Gastroesophageal sphincter (tissue), 4 donors: ENCODE measurements at regions not wholly inside any gene's neighbourhood (a gene's known extent, or its start where the extent isn't known, plus 50 kb on each side); places are given as distances from the start of the nearest gene placed in this dataset.

Source experiments
- ATAC-seq: fragments of 150-250 bp; one replicate; pipeline ENCODE4 v1.9.1; 2016; ENCODE audit warnings: mild to moderate bottlenecking, moderate library complexity
- H3K27ac ChIP-seq, 4 donors: fragments of 200-600 bp; sonication (generic) in 3 of 4; 1 replicate in 3 of 4; 2 replicates in 1 of 4; pipeline ENCODE4 v1.5.1; 2016 to 2019
- H3K27me3 ChIP-seq: fragments of 200-600 bp; sonication (generic); one replicate; pipeline ENCODE4 v1.5.1; 2019
- H3K36me3 ChIP-seq, 2 donors: fragments of 200-600 bp; sonication (generic); one replicate each; pipeline ENCODE4 v1.5.1; 2019; ENCODE audit warnings: control low read depth in 1 of 2
- H3K4me1 ChIP-seq, 3 donors: fragments of 200-600 bp; sonication (generic); 1 replicate in 2 of 3; 2 replicates in 1 of 3; pipeline ENCODE4 v1.5.1; 2016 to 2019; ENCODE audit warnings: control low read depth in 2 of 3
- H3K4me3 ChIP-seq, 2 donors: fragments of 200-600 bp; sonication (generic); one replicate each; pipeline ENCODE4 v1.5.1; 2019; ENCODE audit warnings: mild to moderate bottlenecking in 1 of 2, moderate library complexity in 1 of 2
- H3K9me3 ChIP-seq, 3 donors: fragments of 200-600 bp; sonication (generic); one replicate each; pipeline ENCODE4 v1.5.1; 2017 to 2019; ENCODE audit warnings: control low read depth in 2 of 3
- CTCF ChIP-seq, 4 experiments: fragments of 200-600 bp in 2 of 4; fragments of 450-650 bp in 2 of 4; sonication (generic) in 1 of 4; IDR thresholded peaks; one replicate each; pipeline ENCODE4 v1.5.1; 2017 to 2019; ENCODE audit warnings: antibody characterized with exemption in 4 of 4, mild to moderate bottlenecking in 2 of 4, moderate library complexity in 2 of 4
- EP300 ChIP-seq: sonication (generic); formaldehyde crosslinking; IDR thresholded peaks from one replicate; pipeline ENCODE4 v1.6.1; 2017; ENCODE audit warnings: antibody characterized with exemption, mild to moderate bottlenecking
- POLR2A ChIP-seq, 2 donors: fragments of 450-650 bp; IDR thresholded peaks; one replicate each; pipeline ENCODE4 v1.6.1; 2017; ENCODE audit warnings: antibody characterized with exemption in 2 of 2, mild to moderate bottlenecking in 2 of 2, moderate library complexity in 1 of 2
- POLR2AphosphoS5 ChIP-seq: sonication (generic); formaldehyde crosslinking; IDR thresholded peaks from one replicate; pipeline ENCODE4 v1.6.1; 2017; ENCODE audit warnings: antibody characterized with exemption
- WGBS, 2 donors: methylation state at CpG; one replicate each; pipeline ENCODE4 v1.1.5; 2018; ENCODE audit warnings: low coverage in 1 of 2; 5-methylcytosine and 5-hydroxymethylcytosine counted together

GRCh38 chr18:70489571-70489970 lies 200.7 kb downstream of the SOCS6 start:
- H3K27me3 ChIP-seq, result peaks cover 18% of the 10 kb centered on the region
- H3K27ac ChIP-seq, result no peak overlapping the region
- ATAC-seq, result no peak
- TF ChIP-seq POLR2AphosphoS5, result no peak
- no peak for TF ChIP-seq POLR2A (IDR thresholded peaks at IDR 0.05)
- no peak for TF ChIP-seq EP300
- H3K4me1 ChIP-seq, result no peaks in the 10 kb centered on the region
- no peaks in the 10 kb centered on the region for H3K36me3 ChIP-seq
- 26 to 33% methylated on average over 4 of the region's 4 CpGs for WGBS, 2 donors
- H3K9me3 ChIP-seq, result no peaks in the 10 kb centered on the region
- H3K4me3 ChIP-seq, result no peak overlapping the region

- H3K4me3 ChIP-seq, result no peak overlapping the region
- TF ChIP-seq POLR2A (IDR thresholded peaks at IDR 0.05), result no peak
- TF ChIP-seq EP300, result no peak
- TF ChIP-seq CTCF (IDR thresholded peaks at IDR 0.05), result no peak
- no peak for TF ChIP-seq POLR2AphosphoS5
- ATAC-seq, result no peak
- WGBS, 2 donors, result 26 to 51% methylated on average over 3 to 5 of the region's 5 CpGs
- no peaks in the 10 kb centered on the region for H3K27me3 ChIP-seq
- H3K36me3 ChIP-seq, result no peaks in the 10 kb centered on the region
- H3K27ac ChIP-seq, result no peak overlapping the region
- H3K9me3 ChIP-seq, result no peaks in the 10 kb centered on the region
- H3K4me1 ChIP-seq, result no peaks in the 10 kb centered on the region
Measured at GRCh38 chr18:70469916-70470315, 181.1 kb downstream of the SOCS6 start.

GRCh38 chr18:70468861-70469547 lies 180.2 kb downstream of the SOCS6 start:
- TF ChIP-seq POLR2A (IDR thresholded peaks at IDR 0.05), result no peak
- TF ChIP-seq CTCF (IDR thresholded peaks at IDR 0.05), result no peak
- TF ChIP-seq POLR2AphosphoS5, result no peak
- no peak for TF ChIP-seq EP300
- Histone ChIP-seq H3K27ac (no peak overlapping the region), H3K9me3 (no peaks in the 10 kb centered on the region), H3K36me3 (no peaks in the 10 kb centered on the region), H3K4me1 (peaks cover 0 to 8% (median 4%) of the 10 kb centered on the region in 3 donors), H3K27me3 (no peaks in the 10 kb centered on the region), H3K4me3 (no peak overlapping the region)
- WGBS, 2 donors, result 69% methylated on average over 4 of the region's 5 CpGs; no CpG with 5 or more reads in 1 of the 2 donors
- no peak for ATAC-seq

GRCh38 chr18:70464343-70465114 lies 175.7 kb downstream of the SOCS6 start:
- no peaks in the 10 kb centered on the region for H3K36me3 ChIP-seq
- no peak for ATAC-seq

More at GRCh38 chr18:70464343-70465114, 175.7 kb downstream of the SOCS6 start:
- Histone ChIP-seq H3K27me3 (peaks cover 7% of the 10 kb centered on the region), H3K4me1 (peaks cover 0 to 9% (median 4%) of the 10 kb centered on the region in 3 donors), H3K4me3 (peak overlapping the region; percentile 24 to 35), H3K27ac (no peak overlapping the region), H3K9me3 (no peaks in the 10 kb centered on the region)
- no peak for TF ChIP-seq POLR2AphosphoS5
- no peak for TF ChIP-seq EP300
- TF ChIP-seq CTCF (IDR thresholded peaks at IDR 0.05), result peak in 2 of 4 experiments; percentile 9 to 33
- no peak for TF ChIP-seq POLR2A (IDR thresholded peaks at IDR 0.05)
- WGBS, 2 donors, result 12 to 19% methylated on average over 7 to 16 of the region's 18 CpGs
